Peyer's patch (tissue), 4 donors: ENCODE measurements at regions not wholly inside any gene's neighbourhood (a gene's known extent, or its start where the extent isn't known, plus 50 kb on each side); places are given as distances from the start of the nearest gene placed in this dataset.
"Not testable (repeated sequence)": the region's sequence is repeated elsewhere in the genome, so short reads cannot be mapped to it uniquely, and the experiment has no call there.

Source experiments
- DNase-seq, 3 donors: peaks; one replicate each; pipeline ENCODE4 v3.0.0-alpha.2; 2017 to 2019
- H3K27ac ChIP-seq, 4 donors: fragments of 200-600 bp; sonication (generic); one replicate each; pipeline ENCODE4 v1.5.1; 2016 to 2019
- H3K27me3 ChIP-seq, 2 donors: fragments of 200-600 bp; sonication (generic); one replicate each; pipeline ENCODE4 v1.5.1; 2019
- H3K36me3 ChIP-seq, 3 donors: fragments of 200-600 bp; sonication (generic); one replicate each; pipeline ENCODE4 v1.5.1; 2016 to 2019
- H3K4me1 ChIP-seq, 4 donors: fragments of 200-600 bp; sonication (generic); one replicate each; pipeline ENCODE4 v1.5.1; 2016 to 2019
- H3K4me3 ChIP-seq, 4 donors: fragments of 200-600 bp; sonication (generic); 1 replicate in 3 of 4; 2 replicates in 1 of 4; pipeline ENCODE4 v1.5.1; 2016 to 2019; ENCODE audit warnings: mild to moderate bottlenecking in 1 of 4
- H3K9me3 ChIP-seq, 4 donors: fragments of 200-600 bp; sonication (generic); one replicate each; pipeline ENCODE4 v1.5.1; 2016 to 2019; ENCODE audit warnings: mild to moderate bottlenecking in 1 of 4
- POLR2A ChIP-seq, 2 donors: fragments of 450-650 bp; IDR thresholded peaks; one replicate each; pipeline ENCODE4 v1.5.1; 2017; ENCODE audit warnings: antibody characterized with exemption in 2 of 2, mild to moderate bottlenecking in 2 of 2, moderate library complexity in 2 of 2
- TF ChIP-seq, protein P1 (sequence below), 6 experiments: fragments of 450-650 bp in 4 of 6; fragments of 200-600 bp in 2 of 6; sonication (generic) in 1 of 6; IDR thresholded peaks; one replicate each; pipeline ENCODE4 v1.5.1; 2017 to 2019; ENCODE audit warnings: antibody characterized with exemption in 6 of 6, mild to moderate bottlenecking in 3 of 6, moderate library complexity in 1 of 6

DNA sequence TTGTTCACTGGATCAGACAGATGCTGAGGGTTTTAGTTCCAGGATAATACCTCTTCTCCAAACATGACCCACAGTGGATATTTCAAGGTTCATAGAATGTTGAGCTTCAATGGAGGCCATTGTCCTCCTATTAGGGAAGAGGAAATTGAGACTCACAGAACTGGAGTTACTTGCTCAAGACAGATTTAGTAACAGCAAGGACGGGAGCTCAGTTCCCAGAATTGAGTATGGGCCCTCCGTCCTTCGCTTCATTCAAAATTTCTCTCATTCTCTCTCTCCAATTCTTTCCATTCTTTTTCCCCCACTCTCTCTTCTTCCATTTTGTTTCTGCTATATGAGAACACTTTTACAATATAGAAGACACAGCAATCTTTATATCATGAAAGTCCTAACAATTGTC lies 94.0 kb downstream of the DNAJB9 start:
- no peaks in the 10 kb centered on the region for H3K9me3 ChIP-seq
- H3K27me3 ChIP-seq: no peaks in the 10 kb centered on the region
- no peaks in the 10 kb centered on the region for H3K36me3 ChIP-seq
- TF ChIP-seq, protein P1, sequence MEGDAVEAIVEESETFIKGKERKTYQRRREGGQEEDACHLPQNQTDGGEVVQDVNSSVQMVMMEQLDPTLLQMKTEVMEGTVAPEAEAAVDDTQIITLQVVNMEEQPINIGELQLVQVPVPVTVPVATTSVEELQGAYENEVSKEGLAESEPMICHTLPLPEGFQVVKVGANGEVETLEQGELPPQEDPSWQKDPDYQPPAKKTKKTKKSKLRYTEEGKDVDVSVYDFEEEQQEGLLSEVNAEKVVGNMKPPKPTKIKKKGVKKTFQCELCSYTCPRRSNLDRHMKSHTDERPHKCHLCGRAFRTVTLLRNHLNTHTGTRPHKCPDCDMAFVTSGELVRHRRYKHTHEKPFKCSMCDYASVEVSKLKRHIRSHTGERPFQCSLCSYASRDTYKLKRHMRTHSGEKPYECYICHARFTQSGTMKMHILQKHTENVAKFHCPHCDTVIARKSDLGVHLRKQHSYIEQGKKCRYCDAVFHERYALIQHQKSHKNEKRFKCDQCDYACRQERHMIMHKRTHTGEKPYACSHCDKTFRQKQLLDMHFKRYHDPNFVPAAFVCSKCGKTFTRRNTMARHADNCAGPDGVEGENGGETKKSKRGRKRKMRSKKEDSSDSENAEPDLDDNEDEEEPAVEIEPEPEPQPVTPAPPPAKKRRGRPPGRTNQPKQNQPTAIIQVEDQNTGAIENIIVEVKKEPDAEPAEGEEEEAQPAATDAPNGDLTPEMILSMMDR (IDR thresholded peaks at IDR 0.05): no peak
- no peak for TF ChIP-seq POLR2A (IDR thresholded peaks at IDR 0.05)
- no peak overlapping the region for H3K27ac ChIP-seq
- DNase-seq: no peak
- no peaks in the 10 kb centered on the region for H3K4me1 ChIP-seq
- H3K4me3 ChIP-seq: no peak overlapping the region

DNA sequence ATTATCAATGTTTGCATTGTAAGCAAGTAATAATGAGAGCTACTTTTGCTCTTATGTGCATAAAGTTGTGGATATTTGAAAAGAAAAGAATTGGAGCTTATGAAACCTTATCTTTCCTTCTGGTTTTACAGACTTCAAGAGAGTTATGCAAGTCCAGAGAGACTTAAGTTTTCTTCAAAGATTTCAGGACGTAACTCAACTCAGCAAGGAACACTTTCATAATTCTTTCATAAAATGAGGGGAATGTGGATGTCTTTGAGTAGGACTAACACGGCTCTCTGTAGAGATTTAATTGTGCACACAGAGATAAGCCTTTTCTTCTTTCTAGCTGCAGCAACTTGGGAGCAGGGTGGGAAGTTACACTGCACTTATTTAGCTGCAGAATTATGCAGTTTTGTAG lies 97.5 kb downstream of the DNAJB9 start:
- H3K27ac ChIP-seq: no peak overlapping the region
- no peaks in the 10 kb centered on the region for H3K36me3 ChIP-seq
- no peaks in the 10 kb centered on the region for H3K27me3 ChIP-seq
- H3K4me3 ChIP-seq: no peak overlapping the region
- H3K9me3 ChIP-seq: no peaks in the 10 kb centered on the region
- no peak for DNase-seq
- no peaks in the 10 kb centered on the region for H3K4me1 ChIP-seq
- TF ChIP-seq, protein P1 (IDR thresholded peaks at IDR 0.05): no peak
- TF ChIP-seq POLR2A (IDR thresholded peaks at IDR 0.05): no peak

DNA sequence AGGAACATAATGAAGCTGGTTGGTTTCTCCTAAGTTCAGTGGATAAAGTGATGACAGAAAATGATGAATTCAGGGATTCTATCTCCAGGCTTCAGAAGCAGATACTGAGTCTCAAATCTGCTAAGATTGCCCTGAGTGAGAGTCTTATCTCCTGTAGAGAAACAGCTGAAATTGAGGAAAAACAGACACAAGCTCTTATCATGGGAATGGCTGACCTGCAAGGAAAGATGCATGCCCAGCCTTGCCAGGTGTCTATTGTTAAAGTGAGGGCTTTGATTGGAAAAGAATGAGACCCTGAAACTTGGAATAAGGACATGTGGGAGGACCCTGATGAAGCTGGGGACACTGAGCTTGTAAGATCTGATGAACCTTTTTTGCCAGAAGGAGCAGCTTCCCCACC lies 100.3 kb downstream of the DNAJB9 start:
- no peaks in the 10 kb centered on the region for H3K36me3 ChIP-seq
- H3K4me1 ChIP-seq: no peaks in the 10 kb centered on the region
- H3K4me3 ChIP-seq: no peak overlapping the region
- no peaks in the 10 kb centered on the region for H3K9me3 ChIP-seq
- no peak for DNase-seq
- no peak for TF ChIP-seq POLR2A (IDR thresholded peaks at IDR 0.05)
- TF ChIP-seq, protein P1 (IDR thresholded peaks at IDR 0.05): no peak
- no peak overlapping the region for H3K27ac ChIP-seq
- H3K27me3 ChIP-seq: no peaks in the 10 kb centered on the region

DNA sequence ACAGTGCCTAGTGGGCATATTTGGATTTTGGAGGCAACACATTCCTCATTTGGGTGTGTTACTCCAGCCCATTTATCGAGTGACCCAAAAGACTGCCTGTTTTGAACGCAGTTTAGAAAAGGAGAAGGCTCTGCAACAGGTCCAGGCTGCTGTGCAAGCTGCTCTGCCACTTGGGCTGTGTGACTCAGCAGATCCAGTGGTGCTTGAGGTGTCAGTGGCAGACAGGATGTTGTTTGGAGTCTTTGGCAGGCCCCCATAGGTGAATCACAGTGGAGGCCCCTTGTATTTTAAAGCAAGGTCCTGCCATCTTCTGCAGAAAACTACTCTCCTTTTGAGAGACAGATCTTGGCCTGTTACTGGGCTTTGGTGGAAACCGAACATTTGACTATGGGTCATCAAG lies 104.0 kb downstream of the DNAJB9 start:
- DNase-seq, H3K27me3 ChIP-seq, H3K36me3 ChIP-seq, H3K4me3 ChIP-seq, H3K27ac ChIP-seq, H3K4me1 ChIP-seq, H3K9me3 ChIP-seq: not testable (repeated sequence)

DNA sequence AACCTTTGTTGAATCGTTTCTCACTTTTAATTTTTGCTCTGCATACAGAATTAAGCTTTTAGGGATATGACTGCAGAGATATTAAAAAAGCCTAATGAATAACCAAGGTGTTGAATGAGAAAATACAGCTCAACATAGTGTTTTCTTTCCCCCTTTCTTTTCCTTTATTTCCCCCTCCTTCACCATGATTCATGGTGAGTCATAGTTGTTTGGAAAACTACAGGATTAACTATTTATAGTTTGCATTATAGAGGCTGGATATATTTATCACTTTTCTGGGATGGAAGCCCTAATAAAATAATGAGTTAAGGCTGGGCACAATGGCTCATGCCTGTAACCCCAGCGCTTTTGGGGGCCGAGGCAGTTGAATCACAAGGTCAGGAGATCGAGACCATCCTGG lies 115.0 kb downstream of the DNAJB9 start:
- no peaks in the 10 kb centered on the region for H3K36me3 ChIP-seq
- TF ChIP-seq, protein P1 (IDR thresholded peaks at IDR 0.05): no peak
- no peak for TF ChIP-seq POLR2A (IDR thresholded peaks at IDR 0.05)
- no peaks in the 10 kb centered on the region for H3K9me3 ChIP-seq
- no peak for DNase-seq
- H3K27me3 ChIP-seq: no peaks in the 10 kb centered on the region
- no peaks in the 10 kb centered on the region for H3K4me1 ChIP-seq
- no peak overlapping the region for H3K4me3 ChIP-seq
- no peak overlapping the region for H3K27ac ChIP-seq

DNA sequence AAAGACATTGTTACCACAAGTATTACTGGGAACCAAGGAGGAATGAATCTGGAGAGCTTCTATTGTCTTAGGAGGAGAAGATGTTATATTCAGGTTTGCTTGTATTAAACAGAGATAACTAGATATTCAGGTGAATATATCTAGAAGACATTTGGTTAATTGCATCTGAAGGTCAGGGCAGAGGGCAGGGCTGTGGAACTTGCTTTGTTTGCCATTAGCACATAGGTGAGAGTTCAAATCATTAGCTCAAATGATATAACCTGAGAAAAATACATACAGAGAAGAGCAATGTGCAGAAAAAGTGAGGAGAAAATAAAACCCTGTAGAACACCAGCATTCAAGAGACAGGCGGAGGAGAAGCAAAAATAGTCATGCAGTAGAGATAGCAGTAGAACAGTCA lies 116.8 kb downstream of the DNAJB9 start:
- no peaks in the 10 kb centered on the region for H3K4me1 ChIP-seq
- no peak overlapping the region for H3K27ac ChIP-seq
- H3K4me3 ChIP-seq: no peak overlapping the region
- no peaks in the 10 kb centered on the region for H3K9me3 ChIP-seq
- H3K27me3 ChIP-seq: no peaks in the 10 kb centered on the region
- TF ChIP-seq POLR2A (IDR thresholded peaks at IDR 0.05): no peak
- TF ChIP-seq, protein P1 (IDR thresholded peaks at IDR 0.05): no peak
- no peaks in the 10 kb centered on the region for H3K36me3 ChIP-seq
- no peak for DNase-seq
